ENCODE measurements at regions not wholly inside any gene's neighbourhood (a gene's known extent, or its start where the extent isn't known, plus 50 kb on each side); places are given as distances from the start of the nearest gene placed in this dataset.

DNA sequence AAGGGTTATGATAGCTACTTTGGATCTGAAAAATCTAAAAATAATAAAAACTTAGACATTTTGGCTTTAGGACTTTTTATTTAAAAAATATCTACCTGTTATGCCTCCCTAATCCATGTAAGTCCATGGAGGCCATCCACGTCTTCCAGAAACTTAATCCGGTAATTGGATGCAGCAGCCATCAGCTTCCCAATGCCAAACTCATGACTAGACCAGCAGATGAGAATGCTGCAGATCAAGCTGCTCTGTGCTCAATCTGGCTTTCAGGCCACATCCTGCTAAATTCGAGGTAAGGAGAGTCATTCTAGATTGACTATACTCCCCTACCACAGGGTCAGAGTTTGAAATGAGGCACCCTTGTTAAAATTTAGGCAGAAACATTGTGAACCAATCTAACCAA lies 168.5 kb upstream of the TCERG1L start:
- H3K4me3 Mint-ChIP-seq (ENCODE audit: unreplicated experiment), result no peak overlapping the region
- no peak for DNase-seq (ENCODE audit: extremely low spot score, unreplicated experiment)
- TF ChIP-seq, protein P1, sequence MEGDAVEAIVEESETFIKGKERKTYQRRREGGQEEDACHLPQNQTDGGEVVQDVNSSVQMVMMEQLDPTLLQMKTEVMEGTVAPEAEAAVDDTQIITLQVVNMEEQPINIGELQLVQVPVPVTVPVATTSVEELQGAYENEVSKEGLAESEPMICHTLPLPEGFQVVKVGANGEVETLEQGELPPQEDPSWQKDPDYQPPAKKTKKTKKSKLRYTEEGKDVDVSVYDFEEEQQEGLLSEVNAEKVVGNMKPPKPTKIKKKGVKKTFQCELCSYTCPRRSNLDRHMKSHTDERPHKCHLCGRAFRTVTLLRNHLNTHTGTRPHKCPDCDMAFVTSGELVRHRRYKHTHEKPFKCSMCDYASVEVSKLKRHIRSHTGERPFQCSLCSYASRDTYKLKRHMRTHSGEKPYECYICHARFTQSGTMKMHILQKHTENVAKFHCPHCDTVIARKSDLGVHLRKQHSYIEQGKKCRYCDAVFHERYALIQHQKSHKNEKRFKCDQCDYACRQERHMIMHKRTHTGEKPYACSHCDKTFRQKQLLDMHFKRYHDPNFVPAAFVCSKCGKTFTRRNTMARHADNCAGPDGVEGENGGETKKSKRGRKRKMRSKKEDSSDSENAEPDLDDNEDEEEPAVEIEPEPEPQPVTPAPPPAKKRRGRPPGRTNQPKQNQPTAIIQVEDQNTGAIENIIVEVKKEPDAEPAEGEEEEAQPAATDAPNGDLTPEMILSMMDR (IDR thresholded peaks at IDR 0.05), result no peak
- H3K27ac Mint-ChIP-seq (ENCODE audit: unreplicated experiment), result no peak overlapping the region
- no peaks in the 10 kb centered on the region for H3K36me3 Mint-ChIP-seq (ENCODE audit: unreplicated experiment)
- no peaks in the 10 kb centered on the region for H3K27me3 Mint-ChIP-seq (ENCODE audit: unreplicated experiment)
- no peaks in the 10 kb centered on the region for H3K4me1 Mint-ChIP-seq (ENCODE audit: unreplicated experiment)
- peaks cover 45% of the 10 kb centered on the region for H3K9me3 Mint-ChIP-seq (ENCODE audit: unreplicated experiment)

DNA sequence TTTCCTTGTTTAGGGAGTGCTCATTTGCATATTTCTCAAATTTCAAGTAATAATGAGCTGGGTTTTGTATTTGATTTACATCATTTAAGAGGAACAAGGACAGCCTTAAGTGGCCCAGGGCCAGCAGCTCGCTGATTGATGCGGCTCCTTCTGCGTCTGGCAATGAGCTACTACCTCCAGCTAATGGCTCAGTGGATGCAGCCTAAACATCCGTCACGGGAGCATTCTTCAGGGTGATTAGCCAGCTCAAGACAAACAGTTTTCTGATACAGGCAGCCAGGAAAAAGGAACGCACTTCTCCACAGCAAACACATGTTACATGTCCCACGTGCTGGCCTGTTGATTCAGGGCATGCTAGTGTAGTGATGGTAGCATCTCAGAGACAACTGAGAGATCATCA lies 169.3 kb upstream of the TCERG1L start:
- no peak overlapping the region for H3K27ac Mint-ChIP-seq (ENCODE audit: unreplicated experiment)
- H3K27me3 Mint-ChIP-seq (ENCODE audit: unreplicated experiment), result no peaks in the 10 kb centered on the region

DNA sequence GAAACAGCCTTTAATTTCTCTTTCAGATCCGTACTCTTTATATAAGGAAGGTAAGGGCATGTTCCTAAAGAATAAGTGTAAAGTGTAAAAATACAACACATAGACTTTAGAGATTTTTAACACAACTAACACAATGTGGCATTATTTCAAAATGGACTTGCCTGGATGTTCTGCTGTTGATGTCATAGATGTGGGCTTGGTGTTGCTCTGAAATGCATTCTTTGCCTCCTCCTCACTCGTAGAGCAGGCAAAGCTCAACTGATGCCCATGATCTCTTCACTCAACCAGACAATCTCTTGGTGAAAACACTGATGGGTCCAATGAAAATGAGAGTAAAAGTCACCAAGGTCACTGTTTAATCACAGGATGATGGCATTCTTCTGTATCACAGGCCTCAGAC lies 174.2 kb upstream of the TCERG1L start:
- no peak for DNase-seq (ENCODE audit: extremely low spot score, unreplicated experiment)
- H3K36me3 Mint-ChIP-seq (ENCODE audit: unreplicated experiment), result no peaks in the 10 kb centered on the region
- no peak overlapping the region for H3K4me3 Mint-ChIP-seq (ENCODE audit: unreplicated experiment)
- TF ChIP-seq, protein P1 (IDR thresholded peaks at IDR 0.05), result no peak
- H3K9me3 Mint-ChIP-seq (ENCODE audit: unreplicated experiment), result peaks cover 48% of the 10 kb centered on the region
- no peaks in the 10 kb centered on the region for H3K4me1 Mint-ChIP-seq (ENCODE audit: unreplicated experiment)
- H3K27me3 Mint-ChIP-seq (ENCODE audit: unreplicated experiment), result no peaks in the 10 kb centered on the region
- no peak overlapping the region for H3K27ac Mint-ChIP-seq (ENCODE audit: unreplicated experiment)

More for the DNA sequence above, 169.3 kb upstream of the TCERG1L start:
- H3K4me1 Mint-ChIP-seq (ENCODE audit: unreplicated experiment), result no peaks in the 10 kb centered on the region
- DNase-seq (ENCODE audit: extremely low spot score, unreplicated experiment), result no peak
- H3K9me3 Mint-ChIP-seq (ENCODE audit: unreplicated experiment), result peaks cover 49% of the 10 kb centered on the region
- no peak overlapping the region for H3K4me3 Mint-ChIP-seq (ENCODE audit: unreplicated experiment)
- no peaks in the 10 kb centered on the region for H3K36me3 Mint-ChIP-seq (ENCODE audit: unreplicated experiment)
- TF ChIP-seq, protein P1 (IDR thresholded peaks at IDR 0.05), result no peak

DNA sequence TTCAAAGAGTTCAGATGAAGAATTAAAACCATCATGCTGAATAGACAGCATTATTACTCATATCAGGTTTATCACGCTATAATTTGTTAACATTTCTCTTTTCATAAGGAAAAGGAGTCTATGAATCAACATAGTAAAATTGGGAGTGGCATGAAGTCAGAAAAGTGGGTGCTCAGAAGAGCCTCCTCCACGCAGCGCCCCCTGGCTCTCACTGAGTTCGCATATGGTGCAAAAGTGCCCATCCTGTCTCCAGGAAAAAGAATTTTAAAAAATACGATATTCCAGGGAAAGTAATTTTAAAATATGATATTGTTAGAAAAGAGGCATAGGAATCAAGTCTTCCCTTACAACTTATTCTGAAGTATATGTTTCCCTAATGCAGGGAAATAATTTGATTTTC lies 176.3 kb upstream of the TCERG1L start:
- TF ChIP-seq, protein P1 (IDR thresholded peaks at IDR 0.05), result no peak
- H3K27ac Mint-ChIP-seq (ENCODE audit: unreplicated experiment), result no peak overlapping the region
- H3K4me3 Mint-ChIP-seq (ENCODE audit: unreplicated experiment), result no peak overlapping the region
- H3K27me3 Mint-ChIP-seq (ENCODE audit: unreplicated experiment), result no peaks in the 10 kb centered on the region
- DNase-seq (ENCODE audit: extremely low spot score, unreplicated experiment), result no peak
- H3K4me1 Mint-ChIP-seq (ENCODE audit: unreplicated experiment), result no peaks in the 10 kb centered on the region
- H3K9me3 Mint-ChIP-seq (ENCODE audit: unreplicated experiment), result peaks cover 54% of the 10 kb centered on the region
- no peaks in the 10 kb centered on the region for H3K36me3 Mint-ChIP-seq (ENCODE audit: unreplicated experiment)

DNA sequence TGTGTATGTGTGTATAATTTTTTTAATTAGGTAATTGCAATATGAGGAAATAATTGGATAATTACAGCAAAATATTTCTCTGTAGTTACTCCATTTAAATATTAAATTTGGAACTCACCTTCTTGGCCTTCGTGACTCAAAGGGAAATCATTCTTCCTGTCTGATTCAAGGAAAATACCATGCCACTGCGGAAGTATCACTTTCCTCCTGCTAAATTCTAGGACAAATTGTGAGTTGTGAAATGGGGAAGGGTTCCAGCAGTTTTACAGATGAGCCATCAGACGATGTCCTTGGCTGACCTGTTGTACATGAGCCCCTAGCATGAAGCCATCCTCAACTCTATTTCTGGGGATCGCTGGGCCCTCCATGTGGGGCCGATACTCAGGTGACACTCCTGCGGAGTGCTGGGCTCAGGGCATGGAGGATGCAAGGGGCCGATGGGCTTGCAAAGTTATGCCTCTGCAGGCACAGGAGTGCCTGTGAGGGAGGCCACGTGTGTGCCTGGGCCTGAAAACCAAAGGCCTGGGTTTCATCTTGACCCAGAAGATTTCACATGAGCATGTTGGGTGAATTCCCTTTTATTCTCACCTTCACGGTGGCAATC lies 179.6 kb upstream of the TCERG1L start:
- TF ChIP-seq, protein P1 (IDR thresholded peaks at IDR 0.05), result no peak
- H3K36me3 Mint-ChIP-seq (ENCODE audit: unreplicated experiment), result no peaks in the 10 kb centered on the region
- H3K4me1 Mint-ChIP-seq (ENCODE audit: unreplicated experiment), result no peaks in the 10 kb centered on the region
- H3K4me3 Mint-ChIP-seq (ENCODE audit: unreplicated experiment), result no peak overlapping the region
- H3K27me3 Mint-ChIP-seq (ENCODE audit: unreplicated experiment), result no peaks in the 10 kb centered on the region
- no peak for DNase-seq (ENCODE audit: extremely low spot score, unreplicated experiment)
- H3K27ac Mint-ChIP-seq (ENCODE audit: unreplicated experiment), result no peak overlapping the region
- peaks cover 59% of the 10 kb centered on the region for H3K9me3 Mint-ChIP-seq (ENCODE audit: unreplicated experiment)

Data from osteocyte (in vitro differentiated cells).